ENCODE measurements at regions not wholly inside any gene's neighbourhood (a gene's known extent, or its start where the extent isn't known, plus 50 kb on each side); places are given as distances from the start of the nearest gene placed in this dataset.
"Not testable (repeated sequence)": the region's sequence is repeated elsewhere in the genome, so short reads cannot be mapped to it uniquely, and the experiment has no call there.

GRCh38 chr10:114719311-114719710, 61.2 kb upstream of the ABLIM1 start:
- no peak overlapping the region for H3K9ac ChIP-seq (ENCODE audit: low read depth, low read length)
- no peaks in the 10 kb centered on the region for H3K27me3 ChIP-seq (ENCODE audit: control insufficient read depth, insufficient read depth, low read length)
- H3K36me3 ChIP-seq (ENCODE audit: control insufficient read depth, insufficient read depth, low read length): no peaks in the 10 kb centered on the region
- H3K9me3 ChIP-seq (ENCODE audit: control insufficient read depth, insufficient read depth, low read length): no peaks in the 10 kb centered on the region
- peaks cover 9% of the 10 kb centered on the region for H3K4me1 ChIP-seq (ENCODE audit: control insufficient read depth, insufficient read depth, low read length)
- H3K27ac ChIP-seq (ENCODE audit: low read depth, low read length): no peak overlapping the region
- H3K4me3 ChIP-seq (ENCODE audit: low read depth, low read length): no peak overlapping the region

GRCh38 chr10:114720023-114720422, 61.9 kb upstream of the ABLIM1 start:
- not testable (repeated sequence) for H3K4me1 ChIP-seq (ENCODE audit: control insufficient read depth, insufficient read depth, low read length); H3K27me3 ChIP-seq (ENCODE audit: control insufficient read depth, insufficient read depth, low read length); H3K36me3 ChIP-seq (ENCODE audit: control insufficient read depth, insufficient read depth, low read length); H3K9me3 ChIP-seq (ENCODE audit: control insufficient read depth, insufficient read depth, low read length); H3K9ac ChIP-seq (ENCODE audit: low read depth, low read length); H3K27ac ChIP-seq (ENCODE audit: low read depth, low read length); H3K4me3 ChIP-seq (ENCODE audit: low read depth, low read length)

- H3K9ac ChIP-seq (ENCODE audit: low read depth, low read length): no peak overlapping the region
- no peaks in the 10 kb centered on the region for H3K36me3 ChIP-seq (ENCODE audit: control insufficient read depth, insufficient read depth, low read length)
- no peak overlapping the region for H3K4me3 ChIP-seq (ENCODE audit: low read depth, low read length)
- no peaks in the 10 kb centered on the region for H3K4me1 ChIP-seq (ENCODE audit: control insufficient read depth, insufficient read depth, low read length)
- no peaks in the 10 kb centered on the region for H3K9me3 ChIP-seq (ENCODE audit: control insufficient read depth, insufficient read depth, low read length)
- H3K27ac ChIP-seq (ENCODE audit: low read depth, low read length): no peak overlapping the region
- H3K27me3 ChIP-seq (ENCODE audit: control insufficient read depth, insufficient read depth, low read length): no peaks in the 10 kb centered on the region
Observed at GRCh38 chr10:114720685-114721278, 62.7 kb upstream of the ABLIM1 start.

GRCh38 chr10:114722136-114722535, 64.1 kb upstream of the ABLIM1 start:
- H3K36me3 ChIP-seq (ENCODE audit: control insufficient read depth, insufficient read depth, low read length); H3K27ac ChIP-seq (ENCODE audit: low read depth, low read length); H3K4me3 ChIP-seq (ENCODE audit: low read depth, low read length); H3K4me1 ChIP-seq (ENCODE audit: control insufficient read depth, insufficient read depth, low read length); H3K9ac ChIP-seq (ENCODE audit: low read depth, low read length); H3K27me3 ChIP-seq (ENCODE audit: control insufficient read depth, insufficient read depth, low read length); H3K9me3 ChIP-seq (ENCODE audit: control insufficient read depth, insufficient read depth, low read length): not testable (repeated sequence)

GRCh38 chr10:114723361-114723760, 65.3 kb upstream of the ABLIM1 start:
- H3K27me3 ChIP-seq (ENCODE audit: control insufficient read depth, insufficient read depth, low read length): no peaks in the 10 kb centered on the region
- no peak overlapping the region for H3K4me3 ChIP-seq (ENCODE audit: low read depth, low read length)
- H3K36me3 ChIP-seq (ENCODE audit: control insufficient read depth, insufficient read depth, low read length): no peaks in the 10 kb centered on the region
- H3K4me1 ChIP-seq (ENCODE audit: control insufficient read depth, insufficient read depth, low read length): no peaks in the 10 kb centered on the region
- H3K9me3 ChIP-seq (ENCODE audit: control insufficient read depth, insufficient read depth, low read length): no peaks in the 10 kb centered on the region
- no peak overlapping the region for H3K27ac ChIP-seq (ENCODE audit: low read depth, low read length)
- H3K9ac ChIP-seq (ENCODE audit: low read depth, low read length): no peak overlapping the region

GRCh38 chr10:114723991-114724715, 66.1 kb upstream of the ABLIM1 start:
- H3K9ac ChIP-seq (ENCODE audit: low read depth, low read length): no peak overlapping the region
- H3K27ac ChIP-seq (ENCODE audit: low read depth, low read length): no peak overlapping the region
- H3K27me3 ChIP-seq (ENCODE audit: control insufficient read depth, insufficient read depth, low read length): no peaks in the 10 kb centered on the region
- no peaks in the 10 kb centered on the region for H3K36me3 ChIP-seq (ENCODE audit: control insufficient read depth, insufficient read depth, low read length)
- no peaks in the 10 kb centered on the region for H3K4me1 ChIP-seq (ENCODE audit: control insufficient read depth, insufficient read depth, low read length)
- H3K9me3 ChIP-seq (ENCODE audit: control insufficient read depth, insufficient read depth, low read length): no peaks in the 10 kb centered on the region
- no peak overlapping the region for H3K4me3 ChIP-seq (ENCODE audit: low read depth, low read length)

- no peaks in the 10 kb centered on the region for H3K4me1 ChIP-seq (ENCODE audit: control insufficient read depth, insufficient read depth, low read length)
- H3K9ac ChIP-seq (ENCODE audit: low read depth, low read length): no peak overlapping the region
- no peaks in the 10 kb centered on the region for H3K27me3 ChIP-seq (ENCODE audit: control insufficient read depth, insufficient read depth, low read length)
- no peak overlapping the region for H3K4me3 ChIP-seq (ENCODE audit: low read depth, low read length)
- H3K9me3 ChIP-seq (ENCODE audit: control insufficient read depth, insufficient read depth, low read length): no peaks in the 10 kb centered on the region
- H3K27ac ChIP-seq (ENCODE audit: low read depth, low read length): no peak overlapping the region
- H3K36me3 ChIP-seq (ENCODE audit: control insufficient read depth, insufficient read depth, low read length): no peaks in the 10 kb centered on the region
Observed at GRCh38 chr10:114724716-114725106, 66.6 kb upstream of the ABLIM1 start.

GRCh38 chr10:114726820-114727271, 68.8 kb upstream of the ABLIM1 start:
- no peak overlapping the region for H3K4me3 ChIP-seq (ENCODE audit: low read depth, low read length)
- no peak overlapping the region for H3K9ac ChIP-seq (ENCODE audit: low read depth, low read length)
- H3K36me3 ChIP-seq (ENCODE audit: control insufficient read depth, insufficient read depth, low read length): no peaks in the 10 kb centered on the region
- no peaks in the 10 kb centered on the region for H3K9me3 ChIP-seq (ENCODE audit: control insufficient read depth, insufficient read depth, low read length)
- H3K27me3 ChIP-seq (ENCODE audit: control insufficient read depth, insufficient read depth, low read length): no peaks in the 10 kb centered on the region
- H3K27ac ChIP-seq (ENCODE audit: low read depth, low read length): no peak overlapping the region
- H3K4me1 ChIP-seq (ENCODE audit: control insufficient read depth, insufficient read depth, low read length): no peaks in the 10 kb centered on the region

- no peaks in the 10 kb centered on the region for H3K4me1 ChIP-seq (ENCODE audit: control insufficient read depth, insufficient read depth, low read length)
- no peaks in the 10 kb centered on the region for H3K27me3 ChIP-seq (ENCODE audit: control insufficient read depth, insufficient read depth, low read length)
- H3K9ac ChIP-seq (ENCODE audit: low read depth, low read length): no peak overlapping the region
- no peak overlapping the region for H3K4me3 ChIP-seq (ENCODE audit: low read depth, low read length)
- no peak overlapping the region for H3K27ac ChIP-seq (ENCODE audit: low read depth, low read length)
- no peaks in the 10 kb centered on the region for H3K36me3 ChIP-seq (ENCODE audit: control insufficient read depth, insufficient read depth, low read length)
- no peaks in the 10 kb centered on the region for H3K9me3 ChIP-seq (ENCODE audit: control insufficient read depth, insufficient read depth, low read length)
Observed at GRCh38 chr10:114728325-114728724, 70.2 kb upstream of the ABLIM1 start.

- no peak overlapping the region for H3K4me3 ChIP-seq (ENCODE audit: low read depth, low read length)
- no peaks in the 10 kb centered on the region for H3K36me3 ChIP-seq (ENCODE audit: control insufficient read depth, insufficient read depth, low read length)
- no peaks in the 10 kb centered on the region for H3K27me3 ChIP-seq (ENCODE audit: control insufficient read depth, insufficient read depth, low read length)
- no peaks in the 10 kb centered on the region for H3K4me1 ChIP-seq (ENCODE audit: control insufficient read depth, insufficient read depth, low read length)
- H3K9ac ChIP-seq (ENCODE audit: low read depth, low read length): no peak overlapping the region
- H3K27ac ChIP-seq (ENCODE audit: low read depth, low read length): no peak overlapping the region
- H3K9me3 ChIP-seq (ENCODE audit: control insufficient read depth, insufficient read depth, low read length): no peaks in the 10 kb centered on the region
Observed at GRCh38 chr10:114729103-114729659, 71.1 kb upstream of the ABLIM1 start.

GRCh38 chr10:114730291-114730690, 72.2 kb upstream of the ABLIM1 start:
- Histone ChIP-seq H3K27me3 (ENCODE audit: control insufficient read depth, insufficient read depth, low read length) (no peaks in the 10 kb centered on the region), H3K9me3 (ENCODE audit: control insufficient read depth, insufficient read depth, low read length) (no peaks in the 10 kb centered on the region), H3K36me3 (ENCODE audit: control insufficient read depth, insufficient read depth, low read length) (no peaks in the 10 kb centered on the region), H3K9ac (ENCODE audit: low read depth, low read length) (no peak overlapping the region), H3K27ac (ENCODE audit: low read depth, low read length) (no peak overlapping the region), H3K4me1 (ENCODE audit: control insufficient read depth, insufficient read depth, low read length) (no peaks in the 10 kb centered on the region), H3K4me3 (ENCODE audit: low read depth, low read length) (no peak overlapping the region)
